HL-60/S4 treated with phorbol 12-myristate 13-acetate at 8.2 ng/mL for 4 days and 3 days (cell line): ENCODE measurements at regions not wholly inside any gene's neighbourhood (a gene's known extent, or its start where the extent isn't known, plus 50 kb on each side); places are given as distances from the start of the nearest gene placed in this dataset.

Source experiments
- in situ Hi-C: fragments of 300-500 bp; cut with MboI; formaldehyde crosslinking; loops from 2 replicates; pipeline ENCODE4 v1.15.0; 2022; ENCODE audit warnings: low sequenced_read_pairs

DNA sequence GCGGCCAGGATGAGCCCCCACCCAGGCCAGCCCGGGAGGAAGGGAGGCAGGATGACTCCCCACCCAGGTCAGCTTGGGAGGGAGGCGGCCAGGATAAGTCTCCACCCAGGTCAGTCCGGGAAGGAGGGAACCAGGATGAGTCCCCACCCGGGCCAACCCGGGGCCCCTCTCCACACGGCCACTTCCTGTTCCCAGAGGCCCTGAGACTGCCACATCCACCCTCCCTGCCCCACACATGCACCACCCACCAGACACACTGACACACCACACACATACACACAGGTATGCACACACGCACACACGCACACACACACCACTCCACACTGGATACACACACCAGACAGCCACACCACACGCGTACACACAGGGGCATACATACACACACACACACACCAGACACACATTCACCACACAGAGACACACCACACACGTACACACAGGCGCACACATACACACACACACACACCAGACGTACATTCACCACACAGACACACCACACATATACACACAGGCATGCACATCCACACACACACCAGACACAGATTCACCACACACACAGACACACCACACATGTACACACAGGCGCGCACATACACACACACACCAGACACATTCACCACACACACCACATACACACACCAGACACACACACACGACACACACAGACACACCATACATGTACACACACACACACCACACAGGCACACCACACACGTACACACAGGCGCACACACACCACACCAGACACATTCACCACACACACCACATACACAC lies 84.9 kb upstream of the PRR5 start:
- in situ Hi-C loops = no loop called here

DNA sequence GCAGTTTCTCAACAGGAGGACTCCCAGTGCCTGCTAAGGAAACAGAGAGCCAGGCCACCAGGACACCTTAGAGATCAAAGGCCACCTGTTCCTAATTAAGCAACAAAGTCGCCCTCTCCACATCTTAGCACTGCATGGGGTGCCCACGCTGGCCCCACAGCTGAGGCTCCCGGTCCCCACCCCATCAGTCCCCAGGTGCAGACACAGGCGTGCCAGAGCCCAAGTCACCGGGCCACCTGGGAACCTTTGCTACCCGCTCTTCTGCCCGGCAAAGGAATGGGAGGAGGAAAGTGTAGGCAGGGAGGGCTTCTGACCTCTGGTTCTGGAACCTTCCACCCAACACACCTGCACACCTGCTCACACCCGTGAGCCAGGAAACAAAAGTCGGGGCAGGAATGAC lies 85.5 kb upstream of the PRR5 start:
- in situ Hi-C loops = no loop called here

DNA sequence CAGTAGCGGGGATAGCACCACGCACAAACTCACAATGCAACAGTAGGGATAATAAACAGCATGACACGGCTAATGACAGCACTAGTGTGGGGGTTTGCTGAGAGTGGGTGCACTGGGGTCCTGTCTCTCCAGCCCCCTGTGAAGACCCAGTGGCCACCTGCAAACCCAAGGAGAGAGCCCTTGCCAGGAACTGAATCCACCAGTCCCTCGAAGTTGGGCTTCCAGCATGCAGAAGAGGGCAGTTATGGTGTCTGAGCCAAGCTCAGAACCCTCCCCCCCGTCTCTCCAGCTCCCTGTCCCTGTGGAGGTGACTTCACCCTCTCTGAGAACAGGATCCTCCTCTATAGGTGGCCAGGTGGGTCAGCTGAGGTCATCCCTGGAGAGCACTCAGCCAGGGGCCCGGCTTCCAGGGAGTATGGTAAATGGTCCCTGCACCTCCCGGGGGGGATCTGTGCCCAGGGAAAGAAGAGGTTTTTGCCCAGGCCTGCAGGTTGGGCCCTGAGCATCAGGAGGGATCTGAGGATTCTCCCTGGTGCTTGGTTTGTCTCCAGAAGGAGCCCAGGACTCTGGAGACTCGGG lies 86.3 kb upstream of the PRR5 start:
- in situ Hi-C loops = no loop called here

DNA sequence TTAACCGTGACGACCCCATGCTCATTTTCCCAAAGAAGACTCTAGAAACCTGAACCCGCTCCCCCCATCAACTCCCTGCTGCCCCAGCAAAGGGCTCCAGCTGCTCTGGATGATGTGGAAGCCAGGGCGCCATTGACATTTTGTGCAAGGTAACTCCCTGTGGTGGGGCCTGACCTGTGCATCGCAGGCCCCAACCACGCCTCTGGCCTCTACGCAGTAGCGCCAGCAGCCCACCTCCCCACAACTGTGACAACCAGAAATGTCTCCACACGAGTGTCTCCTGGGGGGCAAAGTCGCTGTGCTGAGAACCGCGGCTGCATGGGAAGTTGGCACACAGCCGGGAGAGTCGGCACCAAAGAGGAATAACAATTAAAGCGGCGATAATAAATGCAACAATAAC lies 86.9 kb upstream of the PRR5 start:
- in situ Hi-C loops = no loop called here

DNA sequence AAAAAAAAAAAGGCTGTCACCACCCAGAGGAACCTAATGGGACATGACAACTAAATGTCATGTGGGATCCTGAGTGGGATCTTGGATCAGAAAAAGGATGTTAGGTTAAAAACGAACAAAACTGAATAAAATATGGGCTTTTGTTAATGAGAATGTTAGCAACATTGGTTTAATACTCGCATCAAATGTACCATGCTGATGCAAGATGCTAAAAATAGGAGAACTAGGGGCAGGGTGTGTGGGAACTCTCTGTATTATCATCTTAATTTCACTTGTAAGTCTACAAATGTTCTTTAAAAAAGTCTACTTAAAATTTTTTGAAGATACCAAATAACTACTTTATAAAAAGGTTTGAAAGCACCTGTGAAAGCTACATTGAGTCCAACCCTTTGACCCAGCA lies 88.8 kb upstream of the PRR5 start:
- in situ Hi-C loops = no loop called here

DNA sequence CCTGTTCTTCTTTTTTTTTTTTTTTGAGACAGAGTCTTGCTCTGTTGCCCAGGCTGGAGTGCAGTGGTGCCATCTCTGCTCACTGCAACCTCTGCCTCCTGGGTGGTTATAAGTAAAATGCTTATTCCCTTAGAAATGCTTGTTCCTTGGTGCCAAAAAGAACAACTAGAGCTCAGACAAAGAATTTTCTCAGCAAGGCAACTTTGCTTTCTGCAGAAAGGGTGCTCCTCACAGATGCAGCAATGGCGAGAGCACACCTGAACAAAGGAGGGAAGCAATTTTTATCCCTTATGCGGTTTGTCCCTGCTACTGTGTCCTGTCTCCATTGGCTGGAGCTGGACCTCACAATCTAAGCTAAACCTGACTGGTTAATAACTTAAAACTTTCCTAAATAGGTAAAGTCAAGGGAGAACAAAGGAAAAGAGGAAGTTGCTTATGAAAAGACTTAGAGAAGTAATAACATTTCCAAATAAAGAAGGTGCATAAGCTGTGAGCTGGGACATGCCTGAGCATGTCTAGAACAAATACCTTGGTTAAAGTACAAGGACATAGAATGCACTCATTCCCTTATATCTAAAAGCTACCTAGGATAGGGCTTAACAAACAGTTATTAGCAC lies 90.0 kb upstream of the PRR5 start:
- in situ Hi-C loops = no loop called here

DNA sequence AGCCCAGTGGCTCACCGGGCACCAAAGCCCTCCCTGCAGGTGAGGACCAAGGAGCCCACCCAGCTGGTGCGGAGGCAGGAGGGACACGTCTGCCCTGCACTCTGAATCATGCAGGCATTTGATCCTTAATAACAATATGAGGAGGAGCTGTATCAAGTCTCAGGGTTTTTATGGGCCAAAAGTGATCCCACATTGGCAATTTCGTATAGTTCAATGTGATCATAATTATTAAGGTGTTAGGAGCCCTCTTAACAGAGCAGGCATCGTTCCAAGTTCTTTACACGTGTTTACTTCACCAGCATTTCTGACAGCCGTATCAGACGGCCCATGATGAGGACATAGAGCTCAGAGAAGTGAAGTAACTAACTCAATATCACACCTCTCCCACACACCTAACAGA lies 91.9 kb upstream of the PRR5 start:
- in situ Hi-C loops = no loop called here

DNA sequence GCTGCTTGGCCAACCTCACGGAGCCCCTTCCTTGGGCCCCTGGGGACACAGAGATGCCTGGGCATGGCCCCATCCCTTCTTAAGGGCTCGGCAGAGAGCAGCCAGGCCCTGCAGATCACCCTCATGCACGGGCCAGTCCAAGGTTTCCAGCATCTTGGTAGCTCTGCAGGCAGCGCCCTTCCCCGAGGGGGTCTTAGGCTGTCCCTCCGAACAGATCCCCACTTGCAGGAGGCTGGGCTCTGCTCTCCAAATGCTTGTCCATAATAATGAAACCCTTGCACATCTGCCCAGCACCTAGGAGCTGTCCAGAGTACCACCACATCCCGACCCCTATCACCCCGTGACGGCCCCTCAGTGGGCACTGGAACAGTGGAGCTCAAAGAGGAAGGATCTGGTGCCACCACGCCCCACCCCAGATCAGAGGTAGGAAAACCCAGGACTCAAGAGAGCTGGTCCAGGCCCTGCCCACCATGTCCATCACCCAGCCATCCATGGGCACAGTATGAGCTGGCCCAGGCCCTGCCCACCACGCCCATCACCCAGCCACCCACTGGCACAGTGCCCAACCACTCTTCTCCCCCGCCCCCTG lies 92.5 kb upstream of the PRR5 start:
- in situ Hi-C loops = no loop called here

DNA sequence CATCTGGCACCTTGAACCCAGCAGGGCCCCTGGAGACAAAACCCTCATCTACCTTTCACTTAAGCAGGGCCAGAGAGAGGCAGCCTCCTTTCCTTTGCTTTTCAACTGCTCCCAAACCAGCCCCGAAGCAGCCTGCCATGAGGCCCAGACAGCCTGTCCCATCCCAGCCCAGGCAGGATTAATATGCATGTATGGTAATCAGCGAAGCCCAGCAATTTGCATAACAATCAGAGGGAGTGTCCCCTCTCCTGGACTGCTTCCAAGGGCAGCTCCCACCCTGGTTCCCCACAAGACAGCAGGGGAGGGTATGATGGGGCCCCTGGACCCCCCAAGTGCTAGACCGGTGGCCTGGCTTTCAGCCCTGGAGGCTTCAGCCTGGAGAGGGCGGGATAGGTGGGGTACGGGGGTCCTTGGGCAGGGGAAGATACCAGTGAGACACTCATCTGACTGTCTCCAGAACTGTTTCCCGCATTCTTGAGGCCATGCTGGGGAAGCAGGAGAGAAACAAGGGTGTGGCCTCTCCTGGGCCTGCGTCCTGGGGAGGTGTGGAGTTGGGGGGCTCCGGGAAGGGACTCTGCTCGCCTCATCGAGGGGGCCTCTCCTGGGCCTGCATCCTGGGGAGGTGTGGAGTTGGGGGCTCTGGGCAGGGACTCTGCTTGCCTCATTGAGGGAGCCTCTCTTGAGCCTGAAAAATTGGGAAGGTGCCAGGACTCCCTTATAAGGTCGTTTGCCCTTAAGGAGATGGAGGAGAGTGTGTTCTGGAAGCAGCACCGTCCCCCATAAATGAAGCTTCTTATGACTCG lies 93.2 kb upstream of the PRR5 start:
- in situ Hi-C loops = no loop called here

DNA sequence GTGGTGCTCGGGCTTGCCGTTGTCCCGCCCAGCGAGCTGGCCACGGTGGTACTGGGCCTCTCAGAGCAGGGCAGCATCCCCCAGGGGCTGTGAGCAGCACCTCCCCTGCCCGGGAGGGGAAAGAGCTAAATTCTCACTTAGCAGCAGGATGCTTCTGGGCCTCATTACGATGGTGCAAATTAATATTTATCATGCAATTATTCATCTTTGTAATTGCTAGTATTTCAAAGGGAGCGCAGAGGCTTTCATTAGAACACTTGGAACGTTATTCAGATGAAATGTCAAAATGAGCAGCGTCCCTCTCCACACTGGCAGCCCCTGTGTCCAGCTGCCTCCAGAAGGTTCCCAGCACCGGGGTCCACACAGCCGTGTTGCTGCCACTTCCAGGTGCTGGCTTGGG lies 95.9 kb upstream of the PRR5 start:
- in situ Hi-C loops = no loop called here

DNA sequence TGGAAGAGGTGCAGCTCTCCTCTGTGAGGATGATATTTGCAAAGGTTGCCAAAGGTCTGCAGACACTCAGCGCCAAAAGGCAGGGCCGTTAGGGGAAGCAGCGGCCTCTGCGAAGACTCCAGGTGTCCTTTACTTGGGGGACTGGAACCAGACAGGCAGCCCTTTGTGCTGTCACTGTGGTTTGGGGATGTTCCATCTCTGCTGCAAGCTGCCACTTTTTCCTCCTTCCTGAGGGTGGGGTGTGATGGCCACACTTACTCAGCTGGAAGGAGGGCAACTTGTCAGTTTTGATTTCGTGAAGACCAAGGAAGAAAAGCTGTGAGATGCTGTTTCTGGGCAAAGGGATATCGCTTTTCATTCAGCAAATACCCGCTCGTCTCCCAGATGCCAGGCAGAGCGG lies 96.5 kb upstream of the PRR5 start:
- in situ Hi-C loops = no loop called here

DNA sequence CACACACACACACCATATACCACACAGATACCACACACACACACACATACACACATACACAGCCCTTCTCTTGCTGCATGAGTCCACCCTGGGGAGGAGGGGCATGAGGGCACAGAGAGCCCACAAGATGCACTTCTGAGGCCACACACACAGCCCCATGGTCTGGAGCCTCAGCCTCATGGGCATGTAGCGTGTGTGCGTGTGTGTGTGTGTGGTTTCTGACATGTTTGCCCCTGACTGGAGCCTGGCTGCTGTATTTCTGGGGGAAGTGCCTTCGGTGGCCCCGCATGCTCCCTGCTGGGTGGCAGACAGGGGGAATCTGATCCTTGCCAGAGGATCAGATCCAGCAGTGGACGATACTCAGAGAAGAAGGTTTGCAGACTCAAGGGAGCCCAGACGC lies 97.0 kb upstream of the PRR5 start:
- in situ Hi-C loops = no loop called here

DNA sequence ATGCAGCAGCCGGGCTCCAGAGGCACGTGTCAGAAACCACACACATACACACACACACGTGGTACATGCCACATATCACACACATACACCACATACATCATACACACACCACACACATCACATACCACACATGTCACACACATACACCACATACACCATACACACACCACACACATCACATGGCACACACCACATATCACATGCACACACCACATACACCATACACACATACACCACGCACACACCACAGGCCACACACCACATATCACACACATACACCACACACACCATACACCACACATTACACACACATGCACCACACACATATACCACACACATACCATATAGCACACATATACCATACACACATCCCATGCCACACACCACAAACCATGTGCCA lies 97.5 kb upstream of the PRR5 start:
- in situ Hi-C loops = no loop called here

DNA sequence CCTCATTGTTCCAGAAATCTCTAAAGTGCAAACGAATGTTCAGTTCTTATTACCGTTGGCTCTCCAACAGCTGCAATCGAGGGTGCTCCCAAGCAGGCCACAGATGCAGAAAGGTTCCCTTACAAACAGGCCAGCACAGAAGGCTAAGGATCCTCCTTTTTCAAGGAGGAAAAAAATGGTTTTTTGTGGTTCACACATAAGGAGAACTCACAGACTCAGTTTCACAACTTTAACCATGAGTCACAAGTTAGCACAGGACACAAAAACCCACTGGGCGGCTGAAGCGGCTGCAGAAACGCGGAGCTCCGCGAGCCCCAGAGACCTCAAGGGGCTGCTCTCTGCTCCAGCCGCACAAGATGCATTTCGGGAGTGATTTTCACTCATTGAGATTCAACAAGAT lies 98.2 kb upstream of the PRR5 start:
- in situ Hi-C loops = no loop called here

DNA sequence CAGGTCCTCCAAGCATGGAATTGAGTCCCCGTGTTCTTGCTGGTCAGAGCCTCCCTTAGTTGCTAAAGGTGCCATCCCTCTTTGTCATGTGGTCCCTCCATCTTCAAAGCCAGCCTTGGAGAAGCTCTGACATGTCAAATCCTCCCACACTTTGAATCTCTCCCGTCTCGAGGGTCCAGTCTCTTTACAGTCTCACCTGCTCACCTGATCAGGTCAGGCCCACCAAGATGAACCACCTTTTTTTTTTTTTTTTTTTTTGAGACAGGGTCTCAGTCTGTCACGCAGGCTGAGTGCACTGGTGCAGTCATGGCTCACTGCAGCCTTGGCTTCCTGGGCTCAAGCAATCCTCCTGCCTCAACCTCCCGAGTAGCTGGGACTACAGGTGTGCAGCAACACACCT lies 100.3 kb upstream of the PRR5 start:
- in situ Hi-C loops = no loop called here

DNA sequence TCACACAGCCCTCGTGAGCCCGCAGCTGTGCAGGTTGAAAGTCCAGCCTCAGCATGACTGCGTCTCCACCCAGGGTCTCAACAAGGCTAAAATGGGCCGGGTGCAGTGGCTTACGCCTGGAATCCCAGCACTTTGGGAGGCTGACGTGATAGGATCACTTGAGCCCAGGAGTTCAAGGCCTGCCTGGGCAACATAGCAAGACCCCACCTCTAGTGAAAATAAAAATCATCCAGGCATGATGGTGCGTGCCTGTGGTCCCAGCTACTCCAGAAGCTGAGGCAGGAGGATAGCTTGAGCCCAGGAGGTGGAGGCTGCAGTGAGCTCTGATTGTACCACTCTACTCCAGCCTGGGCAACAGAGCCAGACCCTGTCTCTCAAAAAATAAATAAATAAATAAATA lies 100.8 kb upstream of the PRR5 start:
- in situ Hi-C loops = no loop called here

DNA sequence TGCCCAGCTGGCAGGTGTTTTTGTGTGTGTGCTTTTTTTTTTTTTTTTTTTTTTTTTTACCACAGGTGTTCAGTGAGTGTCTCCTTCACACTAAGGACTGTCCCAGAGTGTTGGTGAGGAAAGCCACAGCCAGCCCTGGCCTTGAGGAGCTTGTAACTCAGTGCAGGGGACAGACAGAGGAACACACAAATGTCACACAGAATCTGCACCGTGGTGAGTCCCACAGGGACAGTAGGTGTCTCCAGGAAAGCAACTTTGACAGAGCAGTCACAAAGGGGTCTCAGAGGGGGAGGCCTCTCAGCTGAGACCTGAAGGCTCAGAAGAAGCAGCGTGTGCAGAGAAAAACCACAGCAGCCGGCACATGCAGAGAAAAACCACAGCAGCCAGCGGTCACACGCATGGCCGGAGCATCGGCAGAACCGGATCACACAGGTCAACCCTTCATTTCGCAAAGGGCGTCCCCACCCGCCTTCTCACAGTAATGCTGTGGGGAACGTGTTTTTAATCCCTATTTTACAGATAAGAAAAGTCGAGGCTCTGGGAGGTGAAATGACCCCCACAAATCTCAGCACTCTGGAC lies 101.7 kb upstream of the PRR5 start:
- in situ Hi-C loops = no loop called here

DNA sequence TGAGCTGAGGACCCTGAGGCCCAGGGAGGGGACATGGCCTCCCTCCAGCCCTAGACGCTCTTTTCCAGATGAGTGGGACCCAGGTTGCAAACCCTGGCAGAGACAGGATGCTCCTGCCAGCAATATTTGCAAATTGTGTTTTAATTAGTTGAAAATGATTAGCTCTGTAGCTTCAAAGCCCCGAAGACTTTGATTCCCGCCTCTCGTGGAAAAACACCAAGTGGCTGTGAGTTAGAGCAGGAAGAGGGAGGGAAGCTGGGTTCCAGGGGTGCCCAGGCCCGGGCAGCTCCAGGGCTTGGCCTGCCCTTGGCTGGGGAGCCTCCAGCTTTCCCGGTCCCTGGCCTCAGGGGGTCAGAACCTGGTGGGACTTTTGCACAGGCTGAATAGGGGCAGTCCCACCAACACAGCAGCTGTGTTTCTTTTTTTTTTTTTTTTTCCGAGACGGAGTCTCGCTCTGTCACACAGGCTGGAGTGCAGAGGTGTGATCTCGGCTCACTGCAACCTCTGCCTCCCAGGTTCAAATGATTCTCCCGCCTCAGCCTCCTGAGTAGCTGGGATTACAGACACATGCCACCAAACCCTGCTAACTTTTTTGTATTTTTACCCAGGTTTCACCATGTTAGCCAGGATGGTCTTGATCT lies 101.6 kb upstream of the RTL6 start:
- in situ Hi-C loops = no loop called here

DNA sequence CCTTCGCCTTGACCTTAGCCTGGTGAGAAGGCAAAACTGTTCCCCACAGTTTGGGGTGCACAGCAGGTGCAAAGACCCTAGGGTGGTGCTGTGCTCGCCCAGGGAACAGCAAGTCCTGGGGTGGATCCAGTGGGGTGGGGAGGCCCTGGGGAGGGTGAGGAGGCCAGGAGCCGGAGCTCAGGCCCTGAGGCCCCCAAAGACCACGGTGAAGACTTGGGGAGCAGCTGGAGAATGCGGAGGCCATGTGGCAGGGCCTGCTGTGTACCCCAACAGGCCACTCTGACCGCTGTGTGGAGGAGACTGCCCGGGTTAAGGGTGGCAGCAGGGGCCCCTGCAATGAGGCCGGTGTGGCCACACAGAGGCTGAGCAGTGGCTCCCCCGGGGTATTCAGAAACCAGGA lies 101.1 kb upstream of the RTL6 start:
- in situ Hi-C loops = no loop called here

DNA sequence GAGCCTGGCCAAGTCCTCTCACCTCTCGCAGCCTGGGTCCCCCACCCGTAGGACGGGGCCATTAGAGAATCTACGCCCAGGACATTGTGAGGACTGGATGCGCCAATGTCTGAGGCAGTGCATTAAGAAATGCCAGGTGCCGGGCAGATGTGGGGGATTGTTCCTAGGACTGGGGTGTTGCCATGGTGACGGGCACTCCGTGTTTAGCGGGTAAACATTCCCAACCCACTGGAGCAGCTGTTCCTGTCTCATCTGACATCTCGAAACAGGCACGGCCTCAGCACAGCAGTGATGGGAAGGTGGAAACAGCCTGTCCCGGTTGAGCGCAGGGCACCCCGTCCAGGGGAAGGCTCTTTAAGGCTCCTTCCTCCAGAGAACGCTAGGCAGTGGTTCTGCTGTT lies 99.6 kb upstream of the RTL6 start:
- in situ Hi-C loops = no loop called here
